ENCODE measurements at regions not wholly inside any gene's neighbourhood (a gene's known extent, or its start where the extent isn't known, plus 50 kb on each side); places are given as distances from the start of the nearest gene placed in this dataset.

- TF ChIP-seq CTCF (conservative IDR thresholded peaks at IDR 0.05), result no peak
- no peak overlapping the region for H3K27ac ChIP-seq
Measured at GRCh38 chrY:8202837-8203236, 1134.4 kb upstream of the TSPY4 start.

- no peak overlapping the region for H3K27ac ChIP-seq
Measured at GRCh38 chrY:8241144-8241543, 1096.1 kb upstream of the TSPY4 start.

GRCh38 chrY:8273807-8274206, 1063.5 kb upstream of the TSPY4 start:
- H3K27ac ChIP-seq, result no peak overlapping the region

More at GRCh38 chrY:8241144-8241543, 1096.1 kb upstream of the TSPY4 start:
- no peak for TF ChIP-seq CTCF (conservative IDR thresholded peaks at IDR 0.05)

GRCh38 chrY:8305021-8305420, 1032.2 kb upstream of the TSPY4 start:
- TF ChIP-seq CTCF (conservative IDR thresholded peaks at IDR 0.05), result no peak
- H3K27ac ChIP-seq, result no peak overlapping the region

More at GRCh38 chrY:8273807-8274206, 1063.5 kb upstream of the TSPY4 start:
- TF ChIP-seq CTCF (conservative IDR thresholded peaks at IDR 0.05), result no peak

- H3K27ac ChIP-seq, result no peak overlapping the region
- TF ChIP-seq CTCF (conservative IDR thresholded peaks at IDR 0.05), result no peak
Measured at GRCh38 chrY:8324113-8324512, 1013.2 kb upstream of the TSPY4 start.

- no peak for TF ChIP-seq CTCF (conservative IDR thresholded peaks at IDR 0.05)
- no peak overlapping the region for H3K27ac ChIP-seq
Measured at GRCh38 chrY:8326944-8327343, 1010.3 kb upstream of the TSPY4 start.

GRCh38 chrY:8327708-8328354, 1009.4 kb upstream of the TSPY4 start:
- TF ChIP-seq CTCF (conservative IDR thresholded peaks at IDR 0.05), result no peak
- H3K27ac ChIP-seq, result no peak overlapping the region

All from VCaP (cell line).